ENCODE measurements at regions not wholly inside any gene's neighbourhood (a gene's known extent, or its start where the extent isn't known, plus 50 kb on each side); places are given as distances from the start of the nearest gene placed in this dataset.

DNA sequence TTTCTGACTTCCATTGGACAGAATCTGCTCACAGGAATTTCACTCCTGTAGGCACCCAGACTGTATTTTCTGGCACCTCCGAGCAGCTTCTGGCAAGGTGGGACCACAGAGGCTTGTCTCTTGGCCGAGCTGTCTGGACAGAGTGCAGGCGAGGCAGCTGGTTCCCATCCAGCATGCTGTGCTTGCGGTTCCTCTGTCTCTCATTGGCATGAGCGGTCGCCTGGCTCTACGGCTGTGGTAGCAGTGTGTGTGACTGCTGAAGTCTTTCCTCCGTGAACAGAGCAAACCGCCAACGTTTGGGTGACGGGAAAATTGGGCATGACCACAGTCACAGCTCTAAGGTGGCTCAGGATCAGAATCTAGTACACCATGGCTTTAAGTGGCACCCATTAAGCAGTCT lies 411.7 kb upstream of the NETO1 start:
- no peak for DNase-seq

DNA sequence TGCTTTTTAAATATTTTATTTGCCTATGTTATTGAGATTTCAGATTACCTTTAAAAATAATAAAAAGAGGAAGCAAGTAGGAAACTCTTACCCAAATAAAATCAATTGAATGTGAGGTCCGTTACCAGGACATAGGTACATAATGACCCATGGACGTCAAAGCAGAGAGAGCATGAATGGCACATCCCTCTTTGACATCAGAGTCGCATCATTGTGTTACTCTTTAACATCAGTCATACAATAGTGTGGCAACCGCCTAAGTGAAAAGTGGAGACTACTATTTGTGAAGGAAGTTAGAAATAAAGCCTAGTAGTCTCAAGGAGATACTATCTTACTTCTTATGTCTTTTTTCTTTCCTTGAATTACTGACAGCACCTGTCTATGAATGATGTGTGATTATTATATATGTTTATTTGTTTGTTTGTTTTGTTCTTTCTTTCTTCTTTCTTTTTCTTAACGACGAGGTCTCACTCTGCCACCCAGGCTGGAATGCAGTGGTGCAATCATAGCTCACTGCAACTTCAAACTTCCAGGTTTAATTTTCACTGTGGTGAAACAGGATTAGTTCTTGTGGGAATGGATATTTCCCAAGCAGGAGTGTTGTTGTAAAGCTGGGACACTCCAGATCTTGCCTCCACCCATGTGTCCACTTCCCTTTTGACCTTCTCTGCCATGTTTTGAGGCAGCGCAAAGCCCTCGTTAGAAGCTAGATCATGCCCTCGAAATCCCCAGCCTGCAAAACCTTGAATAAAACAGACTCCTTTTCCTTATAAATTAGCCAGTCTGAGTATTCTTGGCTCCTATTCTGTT lies 407.2 kb upstream of the NETO1 start:
- DNase-seq: no peak

DNA sequence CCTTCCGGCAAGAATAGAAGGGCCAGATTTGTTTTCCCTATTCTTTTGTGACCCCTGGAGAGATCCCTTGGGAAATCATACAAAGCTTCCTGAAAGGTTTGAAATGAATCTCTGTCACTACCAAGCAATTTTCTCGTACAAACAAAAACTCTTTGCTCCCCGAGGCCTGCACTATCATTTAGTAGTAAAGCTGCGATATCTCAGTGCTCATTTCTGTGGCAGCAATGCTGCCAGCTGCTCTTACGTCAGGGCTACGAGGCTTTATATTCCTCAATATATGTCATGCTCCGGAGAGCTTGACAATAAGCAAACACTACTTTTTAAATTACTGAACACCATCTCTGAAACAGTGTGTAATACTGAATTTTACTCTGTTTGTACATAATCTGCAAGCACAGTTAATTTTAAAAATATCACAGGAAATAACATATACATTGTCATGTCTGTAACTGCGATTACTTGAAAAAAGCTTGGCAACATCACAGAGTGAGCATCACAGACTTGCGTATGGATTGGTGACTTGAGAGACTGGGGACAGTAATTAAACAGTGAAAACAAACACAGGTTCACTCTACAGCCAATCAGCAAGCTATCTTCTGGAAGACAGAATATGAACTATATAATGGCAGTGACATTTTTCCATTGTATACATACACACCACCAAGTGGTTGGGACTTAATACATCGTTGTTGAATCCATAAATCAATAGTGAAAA lies 403.3 kb upstream of the NETO1 start:
- DNase-seq: no peak

DNA sequence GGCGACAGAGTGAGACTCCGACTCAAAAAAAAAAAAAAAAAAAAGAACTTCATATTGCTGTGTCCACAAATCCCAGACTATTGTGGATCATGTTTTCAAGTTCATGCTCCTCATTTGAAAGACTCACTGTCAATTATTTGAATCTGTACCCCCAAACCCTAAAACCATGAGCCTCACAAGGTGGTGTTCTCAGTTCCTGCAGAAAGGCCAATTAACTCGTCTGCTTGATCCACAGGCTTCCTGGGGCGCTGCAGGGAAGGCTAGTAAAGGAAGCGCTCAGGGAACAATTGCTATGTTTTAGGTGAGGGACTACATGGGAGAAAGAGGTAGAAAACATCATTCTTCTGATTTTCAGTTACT lies 396.8 kb upstream of the NETO1 start:
- no peak for DNase-seq

- DNase-seq: no peak
Measured at GRCh38 chr18:73261923-73262322, 394.1 kb upstream of the NETO1 start.

- DNase-seq: no peak
Measured at GRCh38 chr18:73261243-73261642, 393.5 kb upstream of the NETO1 start.

DNA sequence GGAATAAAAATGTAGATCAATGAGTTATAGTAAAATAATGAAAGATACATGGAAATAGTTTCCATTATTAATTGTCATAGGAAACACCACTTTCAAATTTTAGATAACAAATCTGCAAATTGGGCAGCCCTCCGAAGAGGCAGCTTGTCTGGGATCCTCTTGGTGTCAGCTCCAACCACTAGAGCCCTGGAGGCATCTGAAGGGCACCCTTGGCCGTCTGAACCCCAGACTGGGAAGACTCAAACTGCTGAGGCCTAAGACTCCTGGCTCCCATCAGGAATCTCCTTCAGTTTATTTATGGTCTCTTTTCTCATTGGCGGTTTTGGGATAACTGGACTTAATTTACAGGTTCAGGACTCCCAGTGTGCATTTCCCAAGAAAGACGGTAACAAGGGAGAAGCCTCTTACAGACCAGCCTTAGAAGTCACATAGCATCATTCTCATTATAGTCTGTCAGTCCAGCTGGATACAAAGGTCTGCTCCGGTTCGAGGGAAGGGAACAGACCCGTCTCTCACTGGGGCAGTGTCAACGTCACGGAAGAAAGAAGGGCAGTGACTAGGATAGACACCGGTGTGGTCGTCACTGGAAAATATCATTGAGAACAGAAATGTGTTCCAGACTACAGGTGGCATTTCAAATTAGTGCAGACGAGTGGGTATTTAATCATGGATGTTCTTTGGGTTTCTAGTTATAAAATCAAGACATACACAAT lies 390.7 kb upstream of the NETO1 start:
- no peak for DNase-seq

DNA sequence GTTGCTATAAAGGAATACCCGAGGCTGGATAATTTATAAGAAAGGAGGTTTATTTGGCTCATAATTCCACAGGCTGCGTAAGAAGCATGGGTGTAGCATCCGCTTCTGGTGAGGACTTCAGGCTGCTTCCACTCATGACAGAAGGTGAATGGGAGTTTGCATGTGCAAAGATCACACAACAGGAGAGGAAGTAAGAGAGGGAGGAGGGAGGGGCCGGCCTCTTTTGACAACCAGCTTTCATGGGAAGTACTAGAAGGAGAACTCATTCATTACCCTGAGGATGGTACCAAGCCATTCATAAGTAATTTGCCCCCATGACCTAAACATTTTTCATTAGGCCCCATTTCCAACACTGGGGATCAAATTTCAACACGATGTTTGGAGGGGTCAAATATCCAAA lies 386.8 kb upstream of the NETO1 start:
- no peak for DNase-seq

- no peak for DNase-seq
Measured at GRCh38 chr18:73249030-73249429, 381.2 kb upstream of the NETO1 start.

- DNase-seq: no peak
Measured at GRCh38 chr18:73246763-73247162, 379.0 kb upstream of the NETO1 start.

DNA sequence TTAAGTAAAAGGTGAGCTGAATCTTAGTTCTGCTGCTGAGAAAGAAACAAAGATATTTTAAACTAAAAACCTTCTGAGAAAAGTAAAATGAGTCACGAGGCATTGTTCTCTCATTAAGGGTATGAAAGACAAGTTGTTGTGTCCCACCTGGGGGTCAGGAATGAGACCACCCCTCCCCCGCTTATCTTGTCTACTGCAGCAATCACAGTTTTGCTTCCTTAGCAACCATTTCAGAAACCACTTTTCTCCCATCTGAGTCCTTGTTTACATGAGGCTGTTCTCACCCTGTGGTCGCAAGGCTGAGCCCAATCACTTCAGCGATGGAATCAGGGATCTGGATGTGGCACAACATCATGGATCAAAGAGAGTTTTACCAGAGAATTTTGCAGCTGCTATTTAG lies 377.6 kb upstream of the NETO1 start:
- DNase-seq: no peak

GRCh38 chr18:73244401-73244800 lies 376.6 kb upstream of the NETO1 start:
- no peak for DNase-seq

- no peak for DNase-seq
Measured at GRCh38 chr18:73240899-73241298, 373.1 kb upstream of the NETO1 start.

DNA sequence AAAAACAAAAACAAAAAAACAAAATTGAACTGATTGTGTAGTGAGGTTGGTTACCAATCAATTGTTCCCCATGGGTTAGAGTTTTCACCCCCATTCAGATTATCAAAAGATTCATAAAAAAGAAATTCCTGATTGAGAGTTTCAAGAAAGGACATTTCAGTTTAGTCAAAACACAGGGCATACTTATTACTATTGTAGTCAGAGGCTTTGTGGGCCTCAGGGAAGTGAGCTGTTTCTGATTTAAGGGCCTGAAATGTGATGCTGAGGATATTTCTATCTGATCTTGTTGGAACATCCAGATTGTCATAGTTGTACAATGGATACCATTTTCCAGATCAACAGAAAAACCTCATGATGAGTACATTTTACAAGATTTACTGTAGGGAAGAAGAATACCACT lies 368.1 kb upstream of the NETO1 start:
- DNase-seq: no peak

DNA sequence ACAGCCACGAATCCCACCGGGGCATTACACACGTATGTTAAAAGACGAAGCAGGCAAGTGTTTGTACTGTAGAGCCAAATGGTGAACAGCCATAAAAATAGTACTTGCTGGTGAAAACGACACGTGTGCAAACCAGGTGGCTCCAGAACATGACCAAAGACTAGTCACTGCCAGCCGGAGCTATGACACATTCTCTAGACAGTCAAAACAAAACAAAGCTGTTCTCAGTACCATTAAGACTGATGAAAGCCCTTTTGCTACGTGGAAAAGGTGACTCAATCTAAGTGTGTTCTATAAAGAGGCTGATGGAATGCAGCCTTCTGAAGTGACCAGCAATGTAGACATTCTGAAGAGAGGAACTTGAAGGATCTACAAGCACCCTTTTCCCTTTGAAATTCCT lies 367.7 kb upstream of the NETO1 start:
- DNase-seq: no peak

- no peak for DNase-seq
Measured at GRCh38 chr18:73232933-73233332, 365.1 kb upstream of the NETO1 start.

DNA sequence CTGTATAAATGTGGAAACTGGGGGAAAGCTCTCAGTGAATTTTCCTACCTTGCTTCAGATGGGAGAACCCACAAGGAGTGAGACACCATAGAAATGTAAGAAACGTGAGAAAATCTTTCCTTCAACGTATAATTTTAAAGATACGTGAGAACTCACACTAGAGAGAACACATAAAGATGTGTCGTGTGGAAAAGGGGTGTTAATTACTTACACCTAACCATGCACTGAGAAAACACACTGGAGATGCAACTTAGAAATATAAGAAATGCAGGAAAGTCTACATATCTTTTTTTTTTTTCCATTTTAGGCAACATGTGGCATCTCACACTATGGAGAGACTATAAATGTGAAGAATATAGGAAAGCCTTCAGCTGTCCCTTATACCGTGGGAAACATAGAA lies 352.9 kb upstream of the NETO1 start:
- no peak for DNase-seq

GRCh38 chr18:73218293-73218692 lies 350.5 kb upstream of the NETO1 start:
- DNase-seq: no peak

DNA sequence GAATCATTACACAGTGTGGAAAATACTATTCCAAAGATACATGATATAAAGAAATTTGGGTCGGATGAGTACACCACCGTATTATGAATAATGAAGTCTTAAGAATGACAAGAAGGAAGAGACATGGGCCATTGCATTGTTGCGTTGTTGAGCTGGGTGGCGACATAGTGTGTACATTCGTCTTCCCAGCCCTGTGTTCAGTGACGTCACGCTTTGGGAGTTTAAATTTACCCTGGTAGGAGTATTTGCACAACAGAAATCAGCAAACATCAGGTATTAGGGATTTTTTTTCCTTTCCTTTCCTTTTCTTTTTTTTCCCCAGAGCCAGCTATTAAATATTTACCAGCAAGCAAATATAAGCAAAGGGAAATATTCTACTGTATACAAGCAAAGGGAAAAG lies 347.2 kb upstream of the NETO1 start:
- no peak for DNase-seq

- no peak for DNase-seq
Measured at GRCh38 chr18:73212442-73212841, 344.7 kb upstream of the NETO1 start.

GRCh38 chr18:73201940-73202339 lies 334.2 kb upstream of the NETO1 start:
- no peak for DNase-seq

- no peak for DNase-seq
Measured at GRCh38 chr18:73199151-73199550, 331.4 kb upstream of the NETO1 start.

DNA sequence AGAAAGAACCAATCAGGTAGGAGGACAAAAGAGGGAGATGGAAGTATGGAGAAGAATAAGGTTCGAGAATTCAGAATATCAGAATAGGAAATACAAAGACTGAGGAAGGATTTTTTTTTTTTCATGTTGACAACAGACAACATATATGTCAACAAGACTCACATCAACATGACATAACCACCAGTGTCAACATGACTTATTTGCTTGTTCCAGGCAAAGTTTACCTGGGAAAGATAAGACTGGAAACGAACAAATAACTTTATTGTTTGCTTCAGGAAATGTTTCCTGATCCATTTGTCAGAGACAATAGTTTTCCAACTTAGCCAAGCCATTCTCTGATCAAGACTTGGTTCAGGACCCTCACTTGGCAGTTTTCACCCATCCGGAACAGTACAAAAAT lies 321.9 kb upstream of the NETO1 start:
- no peak for DNase-seq

DNA sequence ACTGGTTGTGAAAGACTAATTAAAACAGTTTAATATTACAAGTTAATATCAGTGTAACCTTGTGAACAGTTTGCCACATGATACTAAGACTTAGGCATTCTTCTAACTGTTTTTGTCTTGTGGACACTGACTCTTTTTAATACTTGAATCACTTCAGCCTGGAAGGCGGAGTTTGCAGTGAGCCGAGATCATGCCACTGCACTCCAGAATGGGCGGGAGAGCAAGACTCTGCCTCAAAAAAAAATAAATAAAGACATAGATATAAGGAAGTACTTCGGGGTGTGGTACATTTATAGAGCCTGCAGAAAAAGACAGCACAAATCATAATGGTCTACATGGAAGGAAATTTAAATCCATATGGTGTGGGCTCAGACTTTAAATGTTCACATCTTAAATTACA lies 300.4 kb upstream of the NETO1 start:
- no peak for DNase-seq

Measured in C1 segment of cervical spinal cord (tissue), 14 donors.